Mesenchymal stem cell (in vitro differentiated cells and primary cell): ENCODE measurements at regions not wholly inside any gene's neighbourhood (a gene's known extent, or its start where the extent isn't known, plus 50 kb on each side); places are given as distances from the start of the nearest gene placed in this dataset.
A peak's percentile ranks its signal among the peaks of the same experiment; 100 is the strongest.

Source experiments
- DNase-seq: peaks from one replicate; pipeline ENCODE4 v3.0.0-alpha.2; 2013
- H2AFZ ChIP-seq: one replicate; pipeline ENCODE4 v1.6.1; 2013; ENCODE audit warnings: low read depth, mild to moderate bottlenecking, control low read depth, inconsistent platforms, low read length, moderate library complexity
- H2AK5ac ChIP-seq: 2 replicates; pipeline ENCODE4 v1.6.1; 2013; ENCODE audit warnings: low read length, moderate library complexity, mild to moderate bottlenecking, inconsistent platforms; ENCODE audit not compliant: severe bottlenecking
- H2BK120ac ChIP-seq: one replicate; pipeline ENCODE4 v1.6.1; 2013; ENCODE audit warnings: low read depth, mild to moderate bottlenecking, inconsistent platforms, low read length, moderate library complexity
- H2BK12ac ChIP-seq, 2 experiments: one replicate each; pipeline ENCODE4 v1.6.1; 2013; ENCODE audit warnings: inconsistent platforms in 2 of 2, low read length in 2 of 2, mild to moderate bottlenecking in 2 of 2, moderate library complexity in 2 of 2, control low read depth in 1 of 2
- H2BK15ac ChIP-seq: one replicate; pipeline ENCODE4 v1.6.1; 2013; ENCODE audit warnings: mild to moderate bottlenecking, low read depth, inconsistent platforms; ENCODE audit not compliant: poor library complexity, severe bottlenecking
- H2BK5ac ChIP-seq: 2 replicates; pipeline ENCODE4 v1.6.1; 2013; ENCODE audit warnings: low read depth, mild to moderate bottlenecking, low read length, control low read depth, inconsistent platforms; ENCODE audit not compliant: poor library complexity, severe bottlenecking
- H3K14ac ChIP-seq, 2 experiments: one replicate each; pipeline ENCODE4 v1.6.1; 2013; ENCODE audit warnings: inconsistent platforms in 2 of 2, low read length in 2 of 2, control low read depth in 1 of 2, mild to moderate bottlenecking in 1 of 2, moderate library complexity in 1 of 2
- H3K18ac ChIP-seq, 2 experiments: one replicate each; pipeline ENCODE4 v1.6.1; 2013; ENCODE audit warnings: inconsistent platforms in 2 of 2, low read length in 2 of 2, control low read depth in 1 of 2, low read depth in 1 of 2, mild to moderate bottlenecking in 1 of 2
- H3K23ac ChIP-seq, 2 experiments: one replicate each; pipeline ENCODE4 v1.6.1; 2013; ENCODE audit warnings: inconsistent platforms in 2 of 2, low read length in 2 of 2, mild to moderate bottlenecking in 2 of 2, moderate library complexity in 2 of 2, control low read depth in 1 of 2
- H3K27ac ChIP-seq: 2 replicates; pipeline ENCODE4 v1.5.1; 2013; ENCODE audit warnings: mild to moderate bottlenecking, moderate library complexity, low read length, control low read depth, inconsistent platforms; ENCODE audit not compliant: poor library complexity, severe bottlenecking
- H3K27me3 ChIP-seq, 2 experiments: 2 replicates each; pipeline versions ENCODE4 v1.6.1 to v1.7.0; 2013; ENCODE audit warnings: low read length in 2 of 2, mild to moderate bottlenecking in 2 of 2, moderate library complexity in 2 of 2, control low read depth in 1 of 2, inconsistent platforms in 1 of 2; ENCODE audit not compliant: control insufficient read depth in 1 of 2, insufficient read depth in 1 of 2
- H3K36me3 ChIP-seq, 2 experiments: 2 replicates each; pipeline versions ENCODE4 v1.6.1 to v1.7.0; 2013; ENCODE audit warnings: low read length in 2 of 2, control low read depth in 1 of 2, inconsistent platforms in 1 of 2, low read depth in 1 of 2, mild to moderate bottlenecking in 1 of 2; ENCODE audit not compliant: insufficient read depth in 2 of 2, control insufficient read depth in 1 of 2
- H3K4ac ChIP-seq, 2 experiments: one replicate each; pipeline ENCODE4 v1.6.1; 2013; ENCODE audit warnings: inconsistent platforms in 2 of 2, low read length in 2 of 2, mild to moderate bottlenecking in 2 of 2, moderate library complexity in 2 of 2, control low read depth in 1 of 2, low read depth in 1 of 2
- H3K4me1 ChIP-seq: 2 replicates; pipeline ENCODE4 v1.6.1; 2013; ENCODE audit warnings: low read depth, low read length, control low read depth; ENCODE audit not compliant: control insufficient read depth, insufficient read depth
- H3K4me2 ChIP-seq: 2 replicates; pipeline ENCODE4 v1.6.1; 2013; ENCODE audit warnings: low read length, mild to moderate bottlenecking, inconsistent platforms; ENCODE audit not compliant: poor library complexity, severe bottlenecking
- H3K4me3 ChIP-seq, 2 experiments: 2 replicates each; pipeline versions ENCODE4 v1.5.1 to v1.7.0; 2013; ENCODE audit warnings: low read length in 2 of 2, mild to moderate bottlenecking in 2 of 2, control low read depth in 1 of 2, low read depth in 1 of 2; ENCODE audit not compliant: insufficient read depth in 1 of 2
- H3K79me1 ChIP-seq: replicated peaks from 2 replicates; pipeline ENCODE4 v1.6.1; 2013; ENCODE audit warnings: mild to moderate bottlenecking, control low read depth, low read length, inconsistent platforms; ENCODE audit not compliant: poor library complexity, severe bottlenecking
- H3K9ac ChIP-seq: 2 replicates; pipeline ENCODE4 v1.7.0; 2013; ENCODE audit warnings: mild to moderate bottlenecking, low read length, moderate library complexity
- H3K9me3 ChIP-seq: 2 replicates; pipeline ENCODE4 v1.7.0; 2013; ENCODE audit warnings: mild to moderate bottlenecking, low read length; ENCODE audit not compliant: control insufficient read depth
- H4K8ac ChIP-seq: one replicate; pipeline ENCODE4 v1.6.1; 2013; ENCODE audit warnings: inconsistent platforms, mild to moderate bottlenecking, low read length, moderate library complexity
- H4K91ac ChIP-seq: one replicate; pipeline ENCODE4 v1.6.1; 2013; ENCODE audit warnings: mild to moderate bottlenecking, low read length, inconsistent platforms
- WGBS: methylation state at CpG from one replicate; pipeline ENCODE4 v1.1.7; 2013; ENCODE audit warnings: mixed read lengths; 5-methylcytosine and 5-hydroxymethylcytosine counted together

DNA sequence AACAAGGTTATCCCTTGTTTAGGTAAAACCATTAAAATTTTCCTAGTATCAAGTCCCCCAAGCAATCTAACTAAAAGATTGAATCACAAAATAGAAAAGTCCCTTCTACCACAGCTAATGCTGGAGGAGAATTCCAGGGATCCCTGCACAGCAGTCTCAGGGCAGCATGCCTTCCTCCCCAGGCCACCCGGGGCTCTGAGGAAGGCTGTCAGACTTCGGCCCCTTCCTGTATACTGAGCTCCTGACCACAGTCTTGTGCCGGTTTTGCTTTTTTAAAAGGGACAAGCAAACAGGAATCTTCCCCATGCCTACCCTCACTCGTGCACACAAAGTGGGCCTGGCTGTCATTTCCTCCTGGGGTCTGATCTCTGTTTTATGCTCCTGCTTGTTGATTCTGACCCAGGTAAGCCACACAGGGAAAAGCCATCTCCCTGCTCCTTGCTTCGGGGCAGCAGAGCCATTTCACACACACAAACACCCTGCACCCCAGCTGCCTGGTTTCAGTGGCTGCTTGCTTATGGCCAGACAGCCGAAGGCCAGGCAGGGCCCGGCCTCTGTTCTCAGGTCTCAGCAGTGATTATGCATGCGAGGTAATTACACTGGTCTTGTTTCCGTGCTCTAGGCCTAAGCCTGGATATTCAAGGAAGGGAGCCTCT is 211.9 kb downstream of the NXNL2 start:
- Histone ChIP-seq H2AFZ (no peak overlapping the region), H3K36me3 (no peaks in the 10 kb centered on the region), H3K4me2 (peak overlapping the region; percentile 8), H3K4me1 (peaks cover 15% of the 10 kb centered on the region), H3K27me3 (no peaks in the 10 kb centered on the region), H4K91ac (peak overlapping the region; percentile 99), H2BK5ac (peak overlapping the region; percentile 36), H3K4me3 (peak overlapping the region in 1 of 2 experiments; percentile 3), H3K23ac (peak overlapping the region; percentile 51 to 66), H3K4ac (peak overlapping the region; percentile 79 to 98), H3K14ac (peak overlapping the region in 1 of 2 experiments; percentile 97), H4K8ac (peak overlapping the region; percentile 97), H2BK15ac (peak overlapping the region; percentile 70), H3K9me3 (peaks cover 8% of the 10 kb centered on the region), H3K27ac (peak overlapping the region; percentile 94), H3K9ac (peak overlapping the region; percentile 79), H2BK120ac (peak overlapping the region; percentile 98), H3K79me1 (no peaks in the 10 kb centered on the region), H3K18ac (peak overlapping the region; percentile 90 to 99), H2BK12ac (peak overlapping the region; percentile 98), H2AK5ac (peak overlapping the region; percentile 90)
- 8% methylated on average over 9 of the region's 9 CpGs for WGBS
- DNase-seq: peak; percentile 57

DNA sequence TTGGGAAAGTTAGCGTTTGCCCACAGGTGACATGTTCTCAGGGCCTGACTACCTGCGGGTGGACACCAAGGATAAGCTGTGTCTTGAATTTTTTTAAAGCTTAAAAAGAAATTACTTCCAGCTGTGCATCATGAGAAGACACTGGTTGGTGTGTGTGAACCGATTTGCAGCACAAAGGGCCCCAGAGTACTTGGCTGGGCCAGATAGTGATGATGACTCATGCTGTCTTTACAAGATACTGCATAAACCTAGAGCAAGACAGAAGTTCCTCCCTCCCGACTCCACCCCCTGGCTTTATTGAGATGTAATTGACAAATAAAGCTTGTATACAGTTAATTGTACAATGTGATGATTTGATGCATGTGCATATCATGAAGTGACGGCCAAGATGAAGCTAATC is 212.8 kb downstream of the NXNL2 start:
- peaks cover 8% of the 10 kb centered on the region for H3K9me3 ChIP-seq
- H3K9ac ChIP-seq: peak overlapping the region; percentile 79
- peak; percentile 96 for DNase-seq
- peak overlapping the region; percentile 33 for H4K8ac ChIP-seq
- peak overlapping the region; percentile 95 to 99 for H3K18ac ChIP-seq
- peak overlapping the region; percentile 79 to 98 for H3K4ac ChIP-seq
- peak overlapping the region; percentile 74 for H2BK5ac ChIP-seq
- peak overlapping the region; percentile 90 for H2AK5ac ChIP-seq
- H3K27ac ChIP-seq: peak overlapping the region; percentile 94
- WGBS: 26% methylated on average over 4 of the region's 5 CpGs
- H2BK15ac ChIP-seq: no peak overlapping the region
- H2BK12ac ChIP-seq: peak overlapping the region; percentile 98 to 100
- H3K4me3 ChIP-seq: peak overlapping the region in 1 of 2 experiments; percentile 3
- H3K36me3 ChIP-seq: no peaks in the 10 kb centered on the region
- peaks cover 15% of the 10 kb centered on the region for H3K4me1 ChIP-seq
- H3K79me1 ChIP-seq: no peaks in the 10 kb centered on the region
- H2BK120ac ChIP-seq: peak overlapping the region; percentile 98
- H3K4me2 ChIP-seq: no peak overlapping the region
- peak overlapping the region; percentile 96 for H4K91ac ChIP-seq
- H2AFZ ChIP-seq: no peak overlapping the region
- H3K23ac ChIP-seq: peak overlapping the region in 1 of 2 experiments; percentile 28
- no peak overlapping the region for H3K14ac ChIP-seq
- H3K27me3 ChIP-seq: no peaks in the 10 kb centered on the region

DNA sequence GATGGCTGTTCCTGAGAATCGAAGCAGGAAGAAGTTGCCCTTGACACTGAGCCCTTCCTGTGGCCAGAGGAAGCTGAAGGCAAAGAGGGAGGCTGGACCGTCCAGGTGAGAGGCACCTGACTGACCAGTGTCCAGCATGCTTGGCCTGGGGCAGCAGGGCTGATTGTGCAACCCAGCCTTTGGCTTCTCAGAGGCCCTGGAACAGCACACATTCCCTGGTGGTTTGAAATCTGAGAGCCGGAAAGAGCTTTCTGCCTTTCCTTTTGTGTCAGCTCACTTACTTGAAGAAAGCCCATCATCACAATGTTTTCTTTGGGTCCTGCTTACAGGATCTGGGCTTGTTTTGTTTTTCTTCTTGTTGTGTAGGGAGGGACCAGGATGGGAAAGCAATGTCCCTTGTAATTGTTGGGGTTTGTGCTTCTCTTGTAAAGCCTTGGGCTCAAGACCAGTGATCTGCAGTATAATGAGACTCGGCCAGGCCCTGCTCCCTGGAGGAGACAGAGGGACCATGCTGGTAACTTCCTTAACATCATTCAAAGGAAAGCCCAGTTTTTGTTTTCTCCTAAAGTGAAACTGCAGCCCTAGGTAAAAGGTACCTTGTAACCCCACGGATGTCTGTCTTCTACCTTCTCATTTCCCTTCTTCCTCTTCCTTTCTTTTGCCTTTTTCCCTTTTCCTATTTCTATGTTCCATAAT is 213.7 kb downstream of the NXNL2 start:
- Histone ChIP-seq H3K9me3 (peaks cover 8% of the 10 kb centered on the region), H2BK5ac (peak overlapping the region; percentile 5), H3K18ac (peak overlapping the region; percentile 90 to 95), H2AFZ (no peak overlapping the region), H2BK15ac (peak overlapping the region; percentile 12), H3K14ac (peak overlapping the region in 1 of 2 experiments; percentile 8), H3K4me3 (peak overlapping the region in 1 of 2 experiments; percentile 12), H3K79me1 (no peaks in the 10 kb centered on the region), H4K91ac (peak overlapping the region; percentile 99), H3K9ac (peak overlapping the region; percentile 30), H2BK12ac (peak overlapping the region; percentile 83 to 100), H3K4me2 (no peak overlapping the region), H3K36me3 (no peaks in the 10 kb centered on the region), H2BK120ac (peak overlapping the region; percentile 92), H2AK5ac (peak overlapping the region; percentile 43), H3K27ac (no peak overlapping the region), H3K23ac (no peak overlapping the region), H3K27me3 (no peaks in the 10 kb centered on the region), H3K4ac (peak overlapping the region; percentile 79 to 94), H4K8ac (peak overlapping the region; percentile 93), H3K4me1 (peaks cover 15% of the 10 kb centered on the region)
- 59% methylated on average over 5 of the region's 5 CpGs for WGBS
- DNase-seq: peak; percentile 81

DNA sequence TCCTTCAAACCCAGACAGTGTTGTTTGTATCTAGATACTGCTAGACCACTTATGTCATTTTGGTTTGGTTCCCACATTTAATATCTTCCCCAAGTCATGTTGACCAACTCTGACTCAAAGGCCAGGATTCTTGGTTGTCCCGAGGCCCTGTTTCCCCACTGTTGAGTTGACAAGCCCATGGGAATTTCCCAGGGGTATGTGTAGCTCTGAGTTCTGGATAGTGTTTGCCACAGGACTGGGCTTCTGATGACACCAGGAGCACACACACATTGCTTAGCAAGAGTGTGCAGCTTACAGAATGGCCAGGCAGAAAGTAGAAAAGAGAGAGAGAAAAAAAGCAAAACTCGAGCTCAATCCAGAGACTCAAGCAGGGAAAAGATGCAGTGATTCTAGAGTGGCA is 214.4 kb downstream of the NXNL2 start:
- H3K4me1 ChIP-seq: peaks cover 15% of the 10 kb centered on the region
- H3K4ac ChIP-seq: peak overlapping the region in 1 of 2 experiments; percentile 70
- no peaks in the 10 kb centered on the region for H3K79me1 ChIP-seq
- peak overlapping the region; percentile 52 for H4K91ac ChIP-seq
- DNase-seq: peak; percentile 97
- no peaks in the 10 kb centered on the region for H3K27me3 ChIP-seq
- no peak overlapping the region for H2BK15ac ChIP-seq
- H3K9ac ChIP-seq: no peak overlapping the region
- H2BK5ac ChIP-seq: no peak overlapping the region
- H3K18ac ChIP-seq: peak overlapping the region; percentile 43 to 82
- H2AFZ ChIP-seq: no peak overlapping the region
- H3K4me3 ChIP-seq: no peak overlapping the region
- no peak overlapping the region for H2AK5ac ChIP-seq
- WGBS: 56% methylated on average over 2 of the region's 2 CpGs
- no peak overlapping the region for H3K14ac ChIP-seq
- no peak overlapping the region for H3K27ac ChIP-seq
- H3K9me3 ChIP-seq: peaks cover 8% of the 10 kb centered on the region
- H3K4me2 ChIP-seq: no peak overlapping the region
- H2BK120ac ChIP-seq: peak overlapping the region; percentile 77
- H3K23ac ChIP-seq: no peak overlapping the region
- H4K8ac ChIP-seq: no peak overlapping the region
- H2BK12ac ChIP-seq: peak overlapping the region; percentile 95 to 98
- H3K36me3 ChIP-seq: peaks cover 0 to 2% of the 10 kb centered on the region in 2 experiments
